Kidney (tissue), 13 donors: ENCODE measurements at regions not wholly inside any gene's neighbourhood (a gene's known extent, or its start where the extent isn't known, plus 50 kb on each side); places are given as distances from the start of the nearest gene placed in this dataset.

ENCODE experiments used
- DNase-seq, 5 donors: peaks; one replicate each; pipeline ENCODE4 v3.0.0-alpha.2; 2013 to 2020
- FAIRE-seq: peaks from 2 replicates; lab custom pipeline; 2012; peaks lifted over from hg19 to GRCh38; lab: Jason Lieb, UNC
- H3K27ac ChIP-seq, 2 donors: one replicate each; pipeline ENCODE4 v1.7.0; 2013; ENCODE audit warnings: low read depth in 2 of 2, low read length in 2 of 2, inconsistent platforms in 1 of 2
- H3K27me3 ChIP-seq: one replicate; pipeline ENCODE4 v1.7.1; 2013; ENCODE audit warnings: low read length, inconsistent platforms; ENCODE audit not compliant: control insufficient read depth, insufficient read depth
- H3K36me3 ChIP-seq, 3 donors: one replicate each; pipeline versions ENCODE4 v1.7.0 to v1.7.1; 2013; ENCODE audit warnings: low read length in 3 of 3, control low read depth in 1 of 3, inconsistent platforms in 1 of 3; ENCODE audit not compliant: insufficient read depth in 3 of 3, control insufficient read depth in 2 of 3
- H3K4me1 ChIP-seq, 3 donors: one replicate each; pipeline versions ENCODE4 v1.7.0 to v1.7.1; 2013; ENCODE audit warnings: low read length in 3 of 3, inconsistent platforms in 1 of 3, low read depth in 1 of 3; ENCODE audit not compliant: control insufficient read depth in 2 of 3, insufficient read depth in 2 of 3
- H3K4me3 ChIP-seq, 3 donors: one replicate each; pipeline versions ENCODE4 v1.7.0 to v1.8.1; 2013; ENCODE audit warnings: low read length in 3 of 3, control low read depth in 1 of 3, inconsistent platforms in 1 of 3
- H3K9ac ChIP-seq, 3 donors: one replicate each; pipeline versions ENCODE4 v1.7.0 to v1.7.1; 2013; ENCODE audit warnings: low read length in 3 of 3, control low read depth in 1 of 3, inconsistent platforms in 1 of 3
- H3K9me3 ChIP-seq, 3 donors: one replicate each; pipeline versions ENCODE4 v1.7.0 to v1.7.1; 2013; ENCODE audit warnings: low read length in 3 of 3, control low read depth in 1 of 3, inconsistent platforms in 1 of 3; ENCODE audit not compliant: control insufficient read depth in 2 of 3, insufficient read depth in 1 of 3
- intact Hi-C: fragments of 100-400 bp; cut with DNase I; formaldehyde crosslinking; loops from one replicate; pipeline ENCODE4 v1.11.1; 2022
- TF ChIP-seq, protein P1 (sequence below): IDR thresholded peaks from 3 replicates; pipeline ENCODE4 v1.5.1; 2012; ENCODE audit warnings: mild to moderate bottlenecking, moderate library complexity, borderline replicate concordance; ENCODE audit not compliant: insufficient read depth; ENCODE audit errors: extremely low read depth
- donor health status: control.
- donor health status: control.
- donor health status: control.
- donor health status: control.
- donor health status: control.
- donor health status: DM: yes; HTN: yes; CAD: no.
- donor health status: Normal renal cell carcinoma (clear cell type).

DNA sequence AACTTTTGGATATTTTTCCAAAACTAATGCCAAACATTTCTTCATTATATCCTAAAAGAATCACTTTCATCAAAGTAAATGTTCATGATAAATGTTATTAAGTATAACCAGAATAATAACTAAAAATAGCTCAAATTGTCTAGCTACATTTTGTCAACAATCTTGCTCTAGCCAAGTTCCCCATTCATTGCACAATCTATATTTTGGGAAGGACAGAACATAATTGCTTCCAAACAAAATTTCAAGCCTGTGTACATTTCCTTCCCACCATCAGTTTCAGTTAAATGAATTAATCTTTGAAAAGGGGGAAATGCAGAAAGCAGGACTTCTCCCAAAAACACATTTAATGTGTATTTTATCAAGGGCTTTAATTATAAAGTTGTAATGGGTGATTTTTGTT, 98.0 kb upstream of the PLEKHG7 start:
- DNase-seq = no peak
- Histone ChIP-seq H3K36me3 (no peaks in the 10 kb centered on the region), H3K9me3 (peaks cover 0 to 4% (median 0%) of the 10 kb centered on the region in 3 donors), H3K27me3 (no peaks in the 10 kb centered on the region), H3K9ac (no peak overlapping the region), H3K27ac (no peak overlapping the region), H3K4me1 (no peaks in the 10 kb centered on the region), H3K4me3 (no peak overlapping the region)
- no peak for FAIRE-seq
- intact Hi-C loops = no loop called here
- TF ChIP-seq, protein P1, sequence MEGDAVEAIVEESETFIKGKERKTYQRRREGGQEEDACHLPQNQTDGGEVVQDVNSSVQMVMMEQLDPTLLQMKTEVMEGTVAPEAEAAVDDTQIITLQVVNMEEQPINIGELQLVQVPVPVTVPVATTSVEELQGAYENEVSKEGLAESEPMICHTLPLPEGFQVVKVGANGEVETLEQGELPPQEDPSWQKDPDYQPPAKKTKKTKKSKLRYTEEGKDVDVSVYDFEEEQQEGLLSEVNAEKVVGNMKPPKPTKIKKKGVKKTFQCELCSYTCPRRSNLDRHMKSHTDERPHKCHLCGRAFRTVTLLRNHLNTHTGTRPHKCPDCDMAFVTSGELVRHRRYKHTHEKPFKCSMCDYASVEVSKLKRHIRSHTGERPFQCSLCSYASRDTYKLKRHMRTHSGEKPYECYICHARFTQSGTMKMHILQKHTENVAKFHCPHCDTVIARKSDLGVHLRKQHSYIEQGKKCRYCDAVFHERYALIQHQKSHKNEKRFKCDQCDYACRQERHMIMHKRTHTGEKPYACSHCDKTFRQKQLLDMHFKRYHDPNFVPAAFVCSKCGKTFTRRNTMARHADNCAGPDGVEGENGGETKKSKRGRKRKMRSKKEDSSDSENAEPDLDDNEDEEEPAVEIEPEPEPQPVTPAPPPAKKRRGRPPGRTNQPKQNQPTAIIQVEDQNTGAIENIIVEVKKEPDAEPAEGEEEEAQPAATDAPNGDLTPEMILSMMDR = no peak

DNA sequence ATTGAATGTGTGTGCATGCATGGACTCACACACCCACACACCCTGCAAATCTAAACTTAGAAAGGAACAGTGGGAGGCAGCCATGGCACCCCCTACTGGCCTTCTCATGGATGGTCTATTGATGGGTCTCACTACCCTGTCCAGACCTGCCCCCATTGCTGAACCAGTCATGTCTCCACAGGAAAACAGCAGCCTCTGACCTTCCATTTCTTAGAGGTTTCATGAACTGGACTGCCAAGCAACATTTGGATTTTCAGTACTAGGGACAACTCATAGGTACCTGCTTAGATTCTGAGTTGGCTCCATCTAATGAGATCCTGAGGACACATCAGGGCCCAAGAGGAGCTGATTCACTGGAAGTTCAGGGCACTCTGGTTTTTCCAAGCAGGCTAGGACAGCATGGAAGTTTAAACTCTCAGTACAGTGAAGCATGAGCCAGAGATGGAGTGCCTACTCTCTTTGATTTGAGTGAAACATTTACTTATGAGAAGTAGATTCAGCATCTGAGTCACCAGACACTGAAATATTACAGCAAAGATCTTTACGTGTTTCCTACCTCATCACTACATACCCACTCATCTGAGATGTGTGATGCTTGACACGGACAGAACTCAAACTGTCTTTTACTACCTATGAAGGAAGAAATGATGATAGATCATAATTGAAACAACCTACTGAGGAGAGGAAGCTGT, 98.9 kb upstream of the PLEKHG7 start:
- H3K27me3 ChIP-seq = no peaks in the 10 kb centered on the region
- no peak overlapping the region for H3K9ac ChIP-seq
- no peak overlapping the region for H3K4me3 ChIP-seq
- intact Hi-C loops = no loop called here
- no peak for FAIRE-seq
- no peak overlapping the region for H3K27ac ChIP-seq
- DNase-seq = no peak
- peaks cover 0 to 4% (median 0%) of the 10 kb centered on the region in 3 donors for H3K9me3 ChIP-seq
- TF ChIP-seq, protein P1 = no peak
- no peaks in the 10 kb centered on the region for H3K36me3 ChIP-seq
- H3K4me1 ChIP-seq = no peaks in the 10 kb centered on the region

DNA sequence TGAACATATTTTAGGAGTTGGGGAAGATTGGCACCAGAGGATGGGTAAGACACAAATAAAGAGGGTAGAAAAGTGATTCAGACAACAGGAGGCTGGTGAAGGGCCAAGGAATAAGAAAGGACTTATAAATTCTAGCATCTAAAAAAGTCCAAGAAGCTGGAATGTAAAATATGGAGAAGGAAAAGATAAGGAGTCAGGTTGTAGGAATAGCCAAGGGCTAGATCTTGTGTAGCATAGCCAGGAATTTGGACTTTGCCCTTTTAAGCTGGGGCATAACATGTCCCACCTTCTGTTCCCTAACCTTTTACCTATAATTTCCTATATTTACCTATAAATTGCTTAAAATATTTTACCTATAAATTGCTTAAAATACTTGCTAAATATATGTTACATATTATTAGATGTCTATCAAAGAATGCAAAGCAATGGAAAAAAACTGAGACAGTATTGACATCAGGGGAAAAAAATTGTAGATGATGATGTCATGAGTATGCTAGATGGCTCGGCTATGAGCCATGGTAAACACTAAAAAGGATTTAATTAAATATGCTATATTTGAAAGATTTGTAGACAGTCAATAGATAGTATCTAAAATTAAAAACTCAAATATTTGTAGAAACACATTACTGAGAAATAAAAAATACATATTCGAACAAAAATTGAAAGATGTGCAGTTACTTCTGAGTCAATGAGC, 99.7 kb upstream of the PLEKHG7 start:
- intact Hi-C loops = no loop called here
- FAIRE-seq = no peak
- DNase-seq = no peak
- no peaks in the 10 kb centered on the region for H3K27me3 ChIP-seq
- TF ChIP-seq, protein P1 = no peak
- H3K4me3 ChIP-seq = no peak overlapping the region
- H3K9me3 ChIP-seq = peaks cover 0 to 4% (median 0%) of the 10 kb centered on the region in 3 donors
- H3K4me1 ChIP-seq = no peaks in the 10 kb centered on the region
- H3K36me3 ChIP-seq = no peaks in the 10 kb centered on the region
- no peak overlapping the region for H3K9ac ChIP-seq
- no peak overlapping the region for H3K27ac ChIP-seq
